Stimulated activated CD8-positive, alpha-beta memory T cell treated with anti-CD3 and anti-CD28 coated beads, Interleukin-12 subunit alpha, Interleukin-12 subunit beta, amount 100 ng/mL, for 24 hours (primary cell): ENCODE measurements at regions not wholly inside any gene's neighbourhood (a gene's known extent, or its start where the extent isn't known, plus 50 kb on each side); places are given as distances from the start of the nearest gene placed in this dataset.

ENCODE experiments used
- DNase-seq: peaks from one replicate; pipeline ENCODE4 v3.0.0-alpha.2; 2020; ENCODE audit errors: extremely low read depth

GRCh38 chr5:40045429-40045828 is 620.6 kb upstream of the DAB2 start:
- no peak for DNase-seq

- no peak for DNase-seq
Measured at GRCh38 chr5:40043916-40044315, 619.1 kb upstream of the DAB2 start.

GRCh38 chr5:40041452-40041851 is 616.7 kb upstream of the DAB2 start:
- no peak for DNase-seq

DNA sequence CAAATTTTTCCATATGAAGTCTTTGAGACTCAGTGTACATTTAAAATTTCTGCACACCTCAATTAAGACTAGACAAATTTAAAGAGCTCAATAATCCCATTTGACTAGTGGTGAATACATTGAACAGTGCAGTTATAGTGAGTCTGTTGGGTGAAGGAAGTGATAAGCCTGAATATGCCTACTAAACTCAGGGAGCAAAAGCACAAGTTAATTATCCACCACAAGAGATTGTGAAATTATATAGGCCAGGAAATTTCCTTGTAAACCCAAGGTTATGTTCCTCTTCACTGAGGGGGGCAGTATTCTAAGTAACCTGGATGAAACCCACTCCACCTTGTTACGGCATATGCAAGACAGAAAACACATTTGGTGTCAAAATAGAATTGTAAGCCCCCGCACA is 612.9 kb upstream of the DAB2 start:
- no peak for DNase-seq

- no peak for DNase-seq
Measured at GRCh38 chr5:40034441-40034840, 609.7 kb upstream of the DAB2 start.

GRCh38 chr5:40033411-40033810 is 608.6 kb upstream of the DAB2 start:
- DNase-seq, result no peak

- no peak for DNase-seq
Measured at GRCh38 chr5:40033009-40033408, 608.2 kb upstream of the DAB2 start.

DNA sequence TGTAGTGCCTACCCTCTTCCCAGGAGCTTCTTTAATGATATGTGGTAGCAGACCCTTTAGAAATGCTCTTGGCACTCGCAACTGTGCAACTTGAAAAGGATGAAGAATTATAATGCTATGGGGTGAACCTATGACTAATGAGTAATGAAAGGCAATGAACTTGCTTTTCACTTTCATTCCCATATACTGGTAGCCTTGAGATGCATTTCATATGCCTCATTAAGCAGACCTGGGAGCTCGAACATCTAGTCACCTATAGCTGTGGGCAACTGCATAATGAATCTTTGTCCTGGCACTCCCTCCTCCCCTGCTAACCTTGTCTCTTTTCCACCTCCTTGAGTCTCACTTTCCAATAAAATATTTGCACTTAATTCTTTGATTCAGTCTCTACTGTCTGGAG is 605.9 kb upstream of the DAB2 start:
- no peak for DNase-seq

DNA sequence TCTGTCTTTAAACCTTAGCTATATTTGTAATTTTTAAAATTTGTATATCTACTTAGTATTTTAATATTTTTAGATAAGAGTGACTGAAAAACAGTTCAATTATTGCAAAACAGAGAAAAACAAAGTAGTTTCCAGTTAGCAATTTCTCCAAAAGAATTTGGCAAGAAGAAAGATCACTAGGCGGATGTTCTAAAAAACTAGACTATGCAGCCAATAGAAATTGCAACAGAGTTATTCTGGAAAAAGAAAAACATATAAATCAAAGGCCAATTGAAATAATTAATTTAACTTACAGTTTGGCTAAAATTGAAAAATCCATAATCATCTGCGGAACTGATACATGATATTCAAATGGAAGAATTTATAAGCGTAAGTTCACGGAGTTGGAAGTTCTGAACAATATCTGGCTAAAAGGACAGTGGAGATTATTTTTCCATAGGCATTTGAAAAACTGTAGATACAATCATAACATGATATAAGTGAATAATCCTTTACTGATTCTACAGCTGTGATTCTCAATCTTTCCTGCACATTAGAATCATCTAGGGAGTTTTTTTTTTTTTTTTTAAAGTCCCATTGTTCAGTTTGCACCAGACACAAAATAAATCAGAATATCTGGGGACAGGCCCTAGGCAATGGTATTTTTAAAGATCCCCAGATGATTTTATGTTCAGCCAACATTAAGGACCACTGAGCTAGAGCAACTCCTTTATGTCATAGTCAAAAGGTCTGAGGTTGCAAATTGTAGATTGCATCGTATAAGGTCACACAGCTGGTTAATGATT is 605.1 kb upstream of the DAB2 start:
- no peak for DNase-seq

DNA sequence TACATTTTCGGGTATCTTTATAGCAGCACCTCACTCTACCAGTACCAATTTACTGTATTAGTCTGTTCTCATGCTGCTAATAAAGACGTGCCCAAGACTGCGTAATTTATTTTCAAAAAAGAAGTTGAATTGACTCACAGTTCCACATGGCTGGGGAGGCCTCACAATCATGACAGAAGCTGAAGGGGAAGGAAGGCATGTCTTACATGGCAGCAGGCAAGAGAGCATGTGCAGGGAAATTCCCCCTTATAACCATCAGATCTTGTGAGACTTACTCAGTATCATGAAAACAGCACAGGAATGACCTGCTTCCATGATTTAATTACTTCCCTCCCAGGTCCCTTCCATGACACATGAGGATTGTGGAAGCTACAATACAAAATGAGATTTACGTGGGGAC is 602.6 kb upstream of the DAB2 start:
- no peak for DNase-seq

DNA sequence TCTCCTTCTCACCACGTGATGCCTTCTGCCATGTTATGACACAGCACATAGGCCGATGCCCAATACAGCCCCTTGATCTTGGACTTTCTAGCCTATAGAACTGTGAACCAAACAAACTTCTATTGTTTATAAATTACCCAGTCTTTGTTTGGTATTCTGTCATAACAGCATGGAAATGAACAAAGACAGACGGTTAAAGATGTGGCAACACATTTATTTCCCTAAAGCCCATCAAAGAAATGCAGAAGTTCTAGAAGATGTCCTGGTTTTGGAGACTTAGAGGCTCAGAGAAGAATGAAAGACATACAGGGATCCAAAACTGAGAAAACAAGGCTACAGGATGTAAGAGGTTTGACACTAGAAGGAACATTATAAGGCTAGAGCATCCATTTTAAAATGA is 600.8 kb upstream of the DAB2 start:
- DNase-seq, result no peak

DNA sequence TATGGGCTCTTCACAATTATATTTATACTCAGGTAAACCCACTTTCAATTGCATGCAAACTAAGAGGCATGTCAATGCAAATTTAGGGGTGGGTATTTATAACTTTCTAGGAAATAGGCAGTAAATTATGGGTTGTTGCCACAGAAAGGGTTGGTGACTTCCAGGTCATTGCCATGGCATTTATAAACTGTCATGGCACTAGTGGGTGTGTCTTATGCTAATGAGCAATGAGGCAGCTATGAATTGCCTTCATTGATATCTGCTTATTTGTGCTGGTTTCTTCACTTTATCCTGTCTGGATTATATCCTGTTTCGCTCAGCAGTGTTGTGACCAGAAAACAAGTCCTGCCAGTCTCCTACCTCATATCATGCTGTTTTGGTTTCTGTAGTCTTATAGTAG is 597.3 kb upstream of the DAB2 start:
- DNase-seq, result no peak

DNA sequence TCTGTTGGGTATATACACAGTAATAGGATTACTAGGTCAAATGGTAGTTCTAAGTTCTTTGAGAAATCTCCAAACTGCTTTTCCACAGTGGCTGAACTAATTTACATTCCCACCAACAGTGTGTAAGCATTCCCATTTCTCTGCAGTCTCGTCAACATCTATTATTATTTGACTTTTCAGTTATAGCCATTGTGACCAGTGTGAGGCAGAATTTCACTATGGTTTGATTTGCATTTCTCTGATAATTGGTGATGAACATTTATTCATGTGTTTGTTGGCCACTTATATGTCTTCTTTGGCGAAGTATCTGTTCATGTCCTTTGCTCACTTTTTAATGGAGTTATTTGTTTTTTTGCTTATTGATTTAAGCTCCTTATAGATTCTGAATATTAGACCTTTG is 596.2 kb upstream of the DAB2 start:
- DNase-seq, result no peak

- no peak for DNase-seq
Measured at GRCh38 chr5:40017918-40018317, 593.1 kb upstream of the DAB2 start.

GRCh38 chr5:40017135-40017534 is 592.4 kb upstream of the DAB2 start:
- DNase-seq, result no peak

GRCh38 chr5:40010436-40010835 is 585.7 kb upstream of the DAB2 start:
- DNase-seq, result no peak

DNA sequence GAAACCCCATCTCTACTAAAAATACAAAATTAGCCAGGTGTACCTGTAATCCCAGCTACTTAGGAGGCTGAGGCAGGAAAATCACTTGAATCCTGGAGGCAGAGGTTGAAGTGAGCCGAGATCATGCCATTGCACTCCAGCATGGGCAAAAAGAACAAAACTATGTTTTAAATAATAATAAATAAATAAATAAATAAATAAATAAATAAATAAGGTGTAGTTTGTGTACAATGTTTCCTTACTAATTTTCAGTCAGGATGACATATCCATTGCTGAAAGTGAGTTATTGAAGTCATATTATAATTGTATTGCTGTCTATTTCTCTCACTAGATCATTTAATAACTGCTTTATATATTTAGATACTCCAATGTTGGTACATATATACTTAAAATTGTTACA is 581.5 kb upstream of the DAB2 start:
- DNase-seq, result no peak

GRCh38 chr5:40001796-40002195 is 577.0 kb upstream of the DAB2 start:
- no peak for DNase-seq

DNA sequence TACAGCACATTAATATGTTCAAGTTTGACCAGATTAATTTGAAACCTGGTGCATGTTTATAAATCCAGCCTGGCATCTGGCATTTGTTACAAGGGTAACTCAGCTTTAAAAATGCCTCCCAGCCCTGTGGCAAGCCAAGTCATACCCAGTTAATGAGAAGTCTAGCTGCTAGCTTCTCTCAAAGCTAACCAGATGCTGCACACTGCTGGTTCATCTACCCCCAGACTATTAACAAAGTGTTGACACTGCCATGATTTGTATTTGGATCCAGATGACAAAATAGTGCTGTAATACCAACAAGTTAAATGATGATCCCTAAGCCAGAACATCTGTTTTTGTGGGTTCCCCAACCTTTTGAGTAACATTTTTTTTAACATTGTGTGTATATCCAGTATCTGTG is 573.7 kb upstream of the DAB2 start:
- no peak for DNase-seq

DNA sequence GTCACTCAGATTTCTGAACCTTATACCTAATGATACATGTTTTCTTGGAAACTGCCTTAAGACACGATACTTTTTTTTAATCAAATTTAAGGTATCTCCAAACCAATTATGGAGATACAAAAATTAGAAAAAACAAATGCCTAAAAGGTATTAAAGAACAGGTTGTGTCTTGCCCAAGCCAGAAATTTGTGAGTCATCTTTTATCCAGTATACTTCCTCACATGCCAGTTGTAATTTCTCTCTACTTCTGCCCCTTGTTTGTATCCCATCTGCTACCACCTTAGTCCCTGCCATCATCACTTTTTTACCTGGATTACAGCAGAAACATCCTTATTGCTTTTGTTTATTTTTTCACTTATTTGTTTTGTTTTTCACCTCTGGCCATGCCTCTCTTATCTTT is 571.2 kb upstream of the DAB2 start:
- no peak for DNase-seq

DNA sequence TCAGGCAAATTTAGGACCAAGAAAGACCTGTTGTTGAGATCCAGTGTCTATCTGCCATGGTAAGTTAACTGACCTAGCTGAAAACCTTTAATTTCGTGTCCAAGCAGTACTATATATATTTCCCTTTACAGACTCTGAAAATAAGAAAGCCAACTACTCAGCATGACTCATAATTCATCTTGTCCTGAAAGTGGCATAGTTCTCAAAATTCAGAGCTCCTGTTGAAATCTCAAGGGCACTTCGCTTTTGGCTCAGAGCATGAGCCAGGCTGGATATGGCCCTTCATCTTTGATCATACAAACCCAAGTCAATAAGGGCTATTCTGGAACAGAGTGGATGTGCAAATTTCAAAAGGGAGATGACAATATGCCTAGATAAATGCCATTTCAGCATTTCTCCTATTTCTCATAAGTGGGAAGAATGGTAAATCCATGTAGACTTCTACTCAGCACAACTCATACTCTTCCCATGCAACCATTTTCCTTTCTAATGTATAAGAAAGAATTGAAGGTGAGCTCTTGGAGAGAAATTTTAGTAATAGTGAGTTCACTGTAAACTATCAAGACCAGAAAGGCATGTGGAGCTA is 567.9 kb upstream of the DAB2 start:
- DNase-seq, result no peak

DNA sequence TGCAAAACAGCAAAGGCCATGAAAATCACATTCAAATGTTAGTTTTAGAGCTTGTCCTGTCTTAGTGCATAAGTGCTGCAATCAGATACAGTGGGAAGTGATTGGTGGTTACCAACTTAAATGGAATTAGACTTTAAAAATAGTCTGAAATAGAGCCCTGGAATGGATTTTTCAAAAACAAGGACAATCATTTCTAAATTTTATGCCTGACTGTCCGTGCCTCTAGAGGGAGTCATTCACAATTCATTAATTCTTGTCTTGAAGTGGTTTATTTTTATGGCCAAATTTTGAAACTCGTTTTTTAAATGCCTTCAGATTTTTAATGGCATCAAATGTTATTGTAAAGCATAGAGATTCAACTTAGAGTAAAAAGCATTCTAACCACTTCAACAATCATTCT is 561.8 kb upstream of the DAB2 start:
- no peak for DNase-seq

GRCh38 chr5:39980056-39980455 is 555.3 kb upstream of the DAB2 start:
- no peak for DNase-seq
